SIG-M5 treated with dmso at 0.1 percent for 504 hours (cell line): ENCODE measurements at regions not wholly inside any gene's neighbourhood (a gene's known extent, or its start where the extent isn't known, plus 50 kb on each side); places are given as distances from the start of the nearest gene placed in this dataset.
"Not testable (repeated sequence)": the region's sequence is repeated elsewhere in the genome, so short reads cannot be mapped to it uniquely, and the experiment has no call there.

Experiments used
- DNase-seq: peaks from one replicate; lab custom pipeline; 2025; ENCODE audit not compliant: unreplicated experiment; lab: John Stamatoyannopoulos, UW

- not testable (repeated sequence) for DNase-seq
These were observed 360.5 kb downstream of the GATA3 start for GRCh38 chr10:8415029-8415428.

- no peak for DNase-seq
These were observed 361.8 kb downstream of the GATA3 start for GRCh38 chr10:8416192-8416701.

GRCh38 chr10:8416760-8417159, 362.3 kb downstream of the GATA3 start:
- DNase-seq = no peak

- no peak for DNase-seq
These were observed 363.1 kb downstream of the GATA3 start for GRCh38 chr10:8417631-8418030.

- no peak for DNase-seq
These were observed 364.1 kb downstream of the GATA3 start for GRCh38 chr10:8418631-8419030.

GRCh38 chr10:8420182-8420581, 365.7 kb downstream of the GATA3 start:
- DNase-seq = no peak

GRCh38 chr10:8424555-8425211, 370.2 kb downstream of the GATA3 start:
- no peak for DNase-seq

GRCh38 chr10:8428654-8429053, 374.2 kb downstream of the GATA3 start:
- no peak for DNase-seq

- DNase-seq = no peak
These were observed 375.8 kb downstream of the GATA3 start for GRCh38 chr10:8430321-8430720.

GRCh38 chr10:8431511-8431910, 377.0 kb downstream of the GATA3 start:
- no peak for DNase-seq

GRCh38 chr10:8435186-8436055, 380.9 kb downstream of the GATA3 start:
- DNase-seq = no peak

- DNase-seq = no peak
These were observed 383.4 kb downstream of the GATA3 start for GRCh38 chr10:8437896-8438295.

- no peak for DNase-seq
These were observed 384.1 kb downstream of the GATA3 start for GRCh38 chr10:8438603-8439002.

- DNase-seq = no peak
These were observed 384.6 kb downstream of the GATA3 start for GRCh38 chr10:8439040-8439439.

GRCh38 chr10:8444630-8445029, 390.1 kb downstream of the GATA3 start:
- no peak for DNase-seq

GRCh38 chr10:8445353-8445752, 390.9 kb downstream of the GATA3 start:
- DNase-seq = no peak

GRCh38 chr10:8449909-8450308, 395.4 kb downstream of the GATA3 start:
- no peak for DNase-seq

GRCh38 chr10:8453587-8453986, 399.1 kb downstream of the GATA3 start:
- no peak for DNase-seq

GRCh38 chr10:8454357-8454756, 399.9 kb downstream of the GATA3 start:
- no peak for DNase-seq

- no peak for DNase-seq
These were observed 400.7 kb downstream of the GATA3 start for GRCh38 chr10:8455181-8455580.

GRCh38 chr10:8456386-8456785, 401.9 kb downstream of the GATA3 start:
- no peak for DNase-seq

- no peak for DNase-seq
These were observed 406.1 kb downstream of the GATA3 start for GRCh38 chr10:8460626-8461025.
